ENCODE measurements at regions not wholly inside any gene's neighbourhood (a gene's known extent, or its start where the extent isn't known, plus 50 kb on each side); places are given as distances from the start of the nearest gene placed in this dataset.

- Histone ChIP-seq H3K27me3 (ENCODE audit: insufficient read depth, low read length) (no peaks in the 10 kb centered on the region), H3K9me2 (ENCODE audit: insufficient read depth) (no peaks in the 10 kb centered on the region), H3K4me3 (replicated peaks in 1 of 2; ENCODE audit: low read depth in 1 of 2, low read length in 2 of 2) (no peak overlapping the region), H3K4me2 (ENCODE audit: low read length) (no peak overlapping the region), H3K4me1 (ENCODE audit: control insufficient read depth in 1 of 2, insufficient read depth in 2 of 2, low read length in 2 of 2) (no peaks in the 10 kb centered on the region), H3K79me2 (ENCODE audit: insufficient read depth, low read length) (no peaks in the 10 kb centered on the region), H4K20me1 (ENCODE audit: insufficient read depth) (no peaks in the 10 kb centered on the region), H2AFZ (ENCODE audit: low read depth, low read length, poor library complexity, severe bottlenecking) (no peak overlapping the region), H3K9me3 (ENCODE audit: control insufficient read depth in 1 of 2, insufficient read depth in 1 of 2, low read depth in 1 of 2, low read length in 2 of 2) (no peaks in the 10 kb centered on the region), H3K9ac (ENCODE audit: low read length) (no peak overlapping the region), H3K36me3 (ENCODE audit: control insufficient read depth in 1 of 2, insufficient read depth in 2 of 2, low read length in 2 of 2) (no peaks in the 10 kb centered on the region), H3K27ac (ENCODE audit: low read depth, low read length) (no peak overlapping the region)
- POLR2A ChIA-PET: no interaction called here
- no peak for DNase-seq (ENCODE audit: low read depth, low spot score)
- intact Hi-C loops (cut with micrococcal nuclease): no loop called here
- CTCF ChIA-PET: no interaction called here
- RAD21 ChIA-PET (ENCODE audit: low non-redundant PET in 1 of 2, low total read pairs in 2 of 2, uncharacterized antibody in 2 of 2, unreplicated experiment in 2 of 2): no interaction called here
- ATAC-seq: no peak
- no TSS peak for BruUV-seq (replicated peaks)
- TF ChIP-seq FOSL1 (IDR thresholded peaks at IDR 0.05; ENCODE audit: low read depth): no peak
- no peak for TF ChIP-seq ELF1 (IDR thresholded peaks at IDR 0.05; ENCODE audit: borderline replicate concordance, low read depth)
- TF ChIP-seq ZBTB33 (IDR thresholded peaks at IDR 0.05; ENCODE audit: extremely low read depth, insufficient replicate concordance, low read length): no peak
- no peak for TF ChIP-seq POLR2AphosphoS5 (IDR thresholded peaks at IDR 0.05; ENCODE audit: low read depth, low read length)
- TF ChIP-seq ZFX (IDR thresholded peaks at IDR 0.05): no peak
- TF ChIP-seq POLR2A (IDR thresholded peaks at IDR 0.05; ENCODE audit: borderline replicate concordance, extremely low read depth, insufficient read depth, insufficient read length): no peak
- TF ChIP-seq CTCF (IDR thresholded peaks at IDR 0.05 in 2 of 3, conservative IDR thresholded peaks at IDR 0.05 in 1 of 3; ENCODE audit: borderline replicate concordance in 1 of 3, insufficient read depth in 1 of 3, low read depth in 2 of 3, low read length in 2 of 3): no peak
- no peak for TF ChIP-seq SRF (IDR thresholded peaks at IDR 0.05; ENCODE audit: low read depth)
- no peak for TF ChIP-seq ZNF274 (IDR thresholded peaks at IDR 0.05; ENCODE audit: low read depth, low read length)
- TF ChIP-seq EZH2phosphoT487 (IDR thresholded peaks at IDR 0.05; ENCODE audit: borderline replicate concordance): no peak
- no peak for TF ChIP-seq RAD21 (IDR thresholded peaks at IDR 0.05; ENCODE audit: low read depth)
- TF ChIP-seq TCF7L2 (IDR thresholded peaks at IDR 0.05; ENCODE audit: borderline replicate concordance, extremely low read depth, insufficient read depth, insufficient read length): no peak
- TF ChIP-seq EGR1 (IDR thresholded peaks at IDR 0.05; ENCODE audit: low read depth): no peak
- no peak for TF ChIP-seq MAX (IDR thresholded peaks at IDR 0.05)
- TF ChIP-seq SP1 (IDR thresholded peaks at IDR 0.05; ENCODE audit: low read depth): no peak
These were observed 121.5 kb upstream of the CREB1 start for GRCh38 chr2:207408086-207408794.
